ENCODE measurements at regions not wholly inside any gene's neighbourhood (a gene's known extent, or its start where the extent isn't known, plus 50 kb on each side); places are given as distances from the start of the nearest gene placed in this dataset.
"Not testable (repeated sequence)": the region's sequence is repeated elsewhere in the genome, so short reads cannot be mapped to it uniquely, and the experiment has no call there.

DNA sequence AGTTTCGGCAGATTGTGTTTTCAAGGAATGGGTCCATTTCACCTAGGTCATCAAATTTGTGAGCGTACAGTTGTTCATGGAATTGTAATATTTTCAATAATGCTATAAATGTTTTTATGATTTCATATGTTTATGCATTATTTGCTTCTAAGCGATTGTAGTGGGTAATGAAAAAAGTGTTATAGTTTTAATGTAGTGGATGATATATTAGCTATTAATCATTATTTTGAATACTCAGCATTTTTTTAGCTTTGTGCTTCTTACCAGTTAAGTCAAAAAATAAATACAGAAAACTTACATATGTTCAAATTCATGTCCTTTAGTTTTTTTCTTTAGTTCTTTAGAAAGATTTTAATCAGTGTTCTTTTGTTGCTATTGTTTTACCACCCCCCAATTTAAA lies 677.0 kb downstream of the STK39 start:
- ATAC-seq: no peak
- WGBS, 2 donors (ENCODE audit: low coverage in 1 of 2): 88 to 93% methylated on average over 3 of the region's 3 CpGs
- TF ChIP-seq, protein P1, sequence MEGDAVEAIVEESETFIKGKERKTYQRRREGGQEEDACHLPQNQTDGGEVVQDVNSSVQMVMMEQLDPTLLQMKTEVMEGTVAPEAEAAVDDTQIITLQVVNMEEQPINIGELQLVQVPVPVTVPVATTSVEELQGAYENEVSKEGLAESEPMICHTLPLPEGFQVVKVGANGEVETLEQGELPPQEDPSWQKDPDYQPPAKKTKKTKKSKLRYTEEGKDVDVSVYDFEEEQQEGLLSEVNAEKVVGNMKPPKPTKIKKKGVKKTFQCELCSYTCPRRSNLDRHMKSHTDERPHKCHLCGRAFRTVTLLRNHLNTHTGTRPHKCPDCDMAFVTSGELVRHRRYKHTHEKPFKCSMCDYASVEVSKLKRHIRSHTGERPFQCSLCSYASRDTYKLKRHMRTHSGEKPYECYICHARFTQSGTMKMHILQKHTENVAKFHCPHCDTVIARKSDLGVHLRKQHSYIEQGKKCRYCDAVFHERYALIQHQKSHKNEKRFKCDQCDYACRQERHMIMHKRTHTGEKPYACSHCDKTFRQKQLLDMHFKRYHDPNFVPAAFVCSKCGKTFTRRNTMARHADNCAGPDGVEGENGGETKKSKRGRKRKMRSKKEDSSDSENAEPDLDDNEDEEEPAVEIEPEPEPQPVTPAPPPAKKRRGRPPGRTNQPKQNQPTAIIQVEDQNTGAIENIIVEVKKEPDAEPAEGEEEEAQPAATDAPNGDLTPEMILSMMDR (IDR thresholded peaks at IDR 0.05): no peak
- TF ChIP-seq EP300 (IDR thresholded peaks at IDR 0.05) (no peak), POLR2AphosphoS5 (IDR thresholded peaks at IDR 0.05) (no peak), POLR2A (IDR thresholded peaks at IDR 0.05) (no peak)

DNA sequence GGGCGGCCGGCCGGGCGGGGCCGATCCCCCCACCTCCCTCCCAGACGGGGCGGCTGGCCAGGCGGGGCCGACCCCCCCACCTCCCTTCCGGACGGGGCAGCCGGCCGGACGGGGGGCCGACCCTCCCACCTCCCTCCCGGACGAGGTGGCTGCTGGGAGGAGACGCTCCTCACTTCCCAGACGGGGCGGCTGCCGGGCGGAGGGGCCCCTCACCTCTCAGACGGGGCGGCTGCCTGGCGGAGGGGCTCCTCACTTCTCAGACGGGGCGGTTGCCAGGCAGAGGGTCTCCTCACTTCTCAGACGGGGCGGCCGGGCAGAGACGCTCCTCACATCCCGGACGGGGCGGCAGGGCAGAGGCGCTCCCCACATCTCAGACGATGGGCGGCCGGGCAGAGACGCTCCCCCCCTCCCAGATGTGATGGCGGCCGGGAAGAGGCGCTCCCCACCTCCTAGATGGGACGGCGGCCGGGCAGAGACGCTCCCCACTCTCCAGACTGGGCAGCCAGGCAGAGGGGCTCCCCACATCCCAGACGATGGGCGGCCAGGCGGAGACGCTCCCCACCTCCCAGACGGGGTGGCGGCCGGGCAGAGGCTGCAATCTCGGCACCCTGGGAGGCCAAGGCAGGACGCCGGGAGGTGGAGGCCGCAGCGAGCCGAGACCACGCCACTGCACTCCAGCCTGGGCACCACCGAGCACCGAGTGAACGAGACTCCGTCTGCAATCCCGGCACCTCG lies 675.8 kb downstream of the XIRP2 start:
- H3K36me3 ChIP-seq, H3K27me3 ChIP-seq, H3K27ac ChIP-seq, ATAC-seq, H3K4me3 ChIP-seq, H3K4me1 ChIP-seq: not testable (repeated sequence)
- no CpG with 5 or more reads among the region's 66 CpGs for WGBS, 2 donors (ENCODE audit: low coverage in 1 of 2)
- H3K9me3 ChIP-seq: peaks cover 0 to 13% (median 0%) of the 10 kb centered on the region in 3 donors

More for the DNA sequence above, 677.0 kb downstream of the STK39 start:
- Histone ChIP-seq H3K27me3 (no peaks in the 10 kb centered on the region), H3K4me3 (no peak overlapping the region), H3K36me3 (no peaks in the 10 kb centered on the region), H3K9me3 (no peaks in the 10 kb centered on the region), H3K4me1 (no peaks in the 10 kb centered on the region), H3K27ac (no peak overlapping the region)

DNA sequence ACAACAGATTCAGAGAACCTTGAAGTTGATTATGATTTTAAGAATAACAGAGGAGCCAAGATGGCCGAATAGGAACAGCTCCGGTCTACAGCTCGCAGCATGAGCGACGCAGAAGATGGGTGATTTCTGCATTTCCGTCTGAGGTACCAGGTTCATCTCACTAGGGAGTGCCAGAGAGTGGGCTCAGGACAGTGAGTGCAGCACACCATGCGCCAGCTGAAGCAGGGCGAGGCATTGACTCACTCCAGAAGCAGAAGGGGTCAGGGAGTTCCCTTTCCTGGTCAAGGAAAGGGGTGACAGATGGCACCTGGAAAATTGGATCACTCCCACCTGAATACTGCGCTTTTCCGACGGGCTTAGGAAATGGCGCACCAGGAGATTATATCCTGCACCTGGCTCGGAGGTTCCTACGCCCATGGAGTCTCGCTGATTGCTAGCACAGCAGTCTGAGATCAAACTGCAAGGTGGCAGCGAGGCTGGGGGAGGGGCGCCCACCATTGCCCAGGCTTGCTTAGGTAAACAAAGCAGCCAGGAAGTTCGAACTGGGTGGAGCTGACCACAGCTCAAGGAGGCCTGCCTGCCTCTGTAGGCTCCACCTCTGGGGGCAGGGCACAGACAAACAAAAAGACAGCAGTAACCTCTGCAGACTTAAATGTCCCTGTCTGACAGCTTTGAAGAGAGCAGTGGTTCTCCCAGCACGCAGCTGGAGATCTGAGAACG lies 670.2 kb downstream of the XIRP2 start:
- H3K4me1 ChIP-seq, H3K27me3 ChIP-seq, H3K4me3 ChIP-seq, H3K27ac ChIP-seq, H3K36me3 ChIP-seq, H3K9me3 ChIP-seq, ATAC-seq: not testable (repeated sequence)
- 81 to 97% methylated on average over 3 to 10 of the region's 20 CpGs for WGBS, 2 donors (ENCODE audit: low coverage in 1 of 2)

DNA sequence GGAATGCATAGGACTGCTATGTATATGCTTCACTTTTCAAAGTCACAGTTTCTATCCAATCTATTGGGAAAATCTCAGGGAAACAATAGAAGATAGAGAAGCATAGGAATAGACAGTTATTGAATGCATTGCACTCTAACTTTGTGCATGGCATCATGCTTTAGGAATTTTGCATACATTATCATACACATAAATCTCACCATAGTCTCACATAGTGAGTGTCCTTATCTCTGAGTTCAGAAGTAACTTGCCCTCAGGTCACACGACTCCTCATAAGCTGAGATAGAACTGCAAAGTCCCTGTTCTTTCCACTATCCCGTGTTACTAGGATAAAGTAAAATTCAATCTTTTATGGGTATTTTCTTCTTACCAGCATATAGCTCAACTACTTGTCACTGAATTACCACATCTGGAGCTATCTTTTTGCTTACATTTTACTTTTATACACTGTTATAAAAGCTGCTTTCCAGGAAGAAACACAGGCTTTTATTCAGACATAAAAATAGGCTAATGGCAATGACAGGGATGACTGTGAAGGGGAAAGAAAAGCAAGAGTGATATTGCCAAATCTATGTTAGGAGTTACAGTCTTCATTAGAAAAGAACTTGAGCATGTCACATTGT lies 666.9 kb downstream of the XIRP2 start:
- WGBS, 2 donors (ENCODE audit: low coverage in 1 of 2): 75 to 89% methylated on average over 2 of the region's 2 CpGs
- H3K4me1 ChIP-seq: no peaks in the 10 kb centered on the region
- ATAC-seq: no peak
- H3K9me3 ChIP-seq: peaks cover 0 to 5% (median 0%) of the 10 kb centered on the region in 3 donors
- no peaks in the 10 kb centered on the region for H3K27me3 ChIP-seq
- no peaks in the 10 kb centered on the region for H3K36me3 ChIP-seq
- H3K27ac ChIP-seq: no peak overlapping the region
- TF ChIP-seq POLR2AphosphoS5 (IDR thresholded peaks at IDR 0.05) (no peak), POLR2A (IDR thresholded peaks at IDR 0.05) (no peak), EP300 (IDR thresholded peaks at IDR 0.05) (no peak)
- TF ChIP-seq, protein P1 (IDR thresholded peaks at IDR 0.05): no peak
- no peak overlapping the region for H3K4me3 ChIP-seq

DNA sequence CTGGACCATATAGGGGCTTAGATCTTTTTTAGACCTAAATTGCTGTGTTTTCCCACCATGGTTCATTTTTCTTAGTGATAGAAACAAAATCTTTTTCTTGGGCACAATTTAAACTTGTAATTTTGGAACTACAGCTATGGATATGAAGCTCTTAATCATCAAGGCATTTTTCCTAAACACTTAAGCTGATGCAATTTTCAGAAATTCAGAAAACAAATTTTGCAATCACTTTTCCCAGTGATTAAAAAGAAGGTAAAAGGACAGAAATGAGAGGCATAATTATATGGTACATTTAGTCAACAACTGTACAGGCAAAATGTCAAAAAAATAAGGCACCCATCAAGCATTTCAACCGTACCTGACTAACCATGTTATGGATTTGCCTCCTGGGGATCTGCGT lies 665.4 kb downstream of the XIRP2 start:
- Histone ChIP-seq H3K4me3 (no peak overlapping the region), H3K4me1 (no peaks in the 10 kb centered on the region), H3K9me3 (peaks cover 0 to 5% (median 0%) of the 10 kb centered on the region in 3 donors), H3K36me3 (no peaks in the 10 kb centered on the region), H3K27me3 (no peaks in the 10 kb centered on the region), H3K27ac (no peak overlapping the region)
- WGBS, 2 donors (ENCODE audit: low coverage in 1 of 2): 91 to 93% methylated on average over 2 of the region's 2 CpGs
- ATAC-seq: no peak
- TF ChIP-seq POLR2AphosphoS5 (IDR thresholded peaks at IDR 0.05): no peak
- TF ChIP-seq POLR2A (IDR thresholded peaks at IDR 0.05): no peak
- no peak for TF ChIP-seq EP300 (IDR thresholded peaks at IDR 0.05)
- TF ChIP-seq, protein P1 (IDR thresholded peaks at IDR 0.05): no peak
